PC-9 (cell line): ENCODE measurements at regions not wholly inside any gene's neighbourhood (a gene's known extent, or its start where the extent isn't known, plus 50 kb on each side); places are given as distances from the start of the nearest gene placed in this dataset.

ENCODE experiments used
- EZH2 ChIP-seq: fragments of 200-600 bp; sonication (generic); IDR thresholded peaks from 2 replicates; pipeline ENCODE4 v1.8.0; 2017; ENCODE audit warnings: antibody characterized with exemption, low read depth
- TF ChIP-seq, protein P1 (sequence below): fragments of 200-600 bp; sonication (generic); conservative IDR thresholded peaks from 2 replicates; pipeline ENCODE4 v1.6.1; 2017; ENCODE audit warnings: mixed run types, antibody characterized with exemption, mild to moderate bottlenecking, moderate library complexity

DNA sequence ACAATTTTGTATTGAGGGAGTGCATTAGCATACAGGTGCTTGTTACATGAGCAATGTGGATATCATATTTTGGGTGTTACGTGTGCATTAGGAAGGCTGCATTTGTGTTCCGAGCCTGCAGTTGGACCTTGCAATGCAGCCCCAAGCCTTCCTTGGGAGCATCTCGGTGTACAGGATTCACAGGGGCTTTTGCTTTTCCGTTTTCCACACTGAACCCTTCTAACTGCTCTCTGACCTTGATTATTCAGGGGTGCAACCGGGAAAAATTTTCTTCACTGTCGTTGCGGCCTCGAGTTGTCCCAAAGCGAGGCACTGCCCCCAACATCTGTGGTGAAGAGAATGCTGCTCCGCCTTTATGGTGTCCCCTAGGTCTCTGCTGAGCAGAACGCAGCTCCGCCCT is 80.1 kb upstream of the PLEKHG4B start:
- TF ChIP-seq, protein P1, sequence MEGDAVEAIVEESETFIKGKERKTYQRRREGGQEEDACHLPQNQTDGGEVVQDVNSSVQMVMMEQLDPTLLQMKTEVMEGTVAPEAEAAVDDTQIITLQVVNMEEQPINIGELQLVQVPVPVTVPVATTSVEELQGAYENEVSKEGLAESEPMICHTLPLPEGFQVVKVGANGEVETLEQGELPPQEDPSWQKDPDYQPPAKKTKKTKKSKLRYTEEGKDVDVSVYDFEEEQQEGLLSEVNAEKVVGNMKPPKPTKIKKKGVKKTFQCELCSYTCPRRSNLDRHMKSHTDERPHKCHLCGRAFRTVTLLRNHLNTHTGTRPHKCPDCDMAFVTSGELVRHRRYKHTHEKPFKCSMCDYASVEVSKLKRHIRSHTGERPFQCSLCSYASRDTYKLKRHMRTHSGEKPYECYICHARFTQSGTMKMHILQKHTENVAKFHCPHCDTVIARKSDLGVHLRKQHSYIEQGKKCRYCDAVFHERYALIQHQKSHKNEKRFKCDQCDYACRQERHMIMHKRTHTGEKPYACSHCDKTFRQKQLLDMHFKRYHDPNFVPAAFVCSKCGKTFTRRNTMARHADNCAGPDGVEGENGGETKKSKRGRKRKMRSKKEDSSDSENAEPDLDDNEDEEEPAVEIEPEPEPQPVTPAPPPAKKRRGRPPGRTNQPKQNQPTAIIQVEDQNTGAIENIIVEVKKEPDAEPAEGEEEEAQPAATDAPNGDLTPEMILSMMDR: no peak
- TF ChIP-seq EZH2: no peak
